ENCODE measurements at regions not wholly inside any gene's neighbourhood (a gene's known extent, or its start where the extent isn't known, plus 50 kb on each side); places are given as distances from the start of the nearest gene placed in this dataset.

DNA sequence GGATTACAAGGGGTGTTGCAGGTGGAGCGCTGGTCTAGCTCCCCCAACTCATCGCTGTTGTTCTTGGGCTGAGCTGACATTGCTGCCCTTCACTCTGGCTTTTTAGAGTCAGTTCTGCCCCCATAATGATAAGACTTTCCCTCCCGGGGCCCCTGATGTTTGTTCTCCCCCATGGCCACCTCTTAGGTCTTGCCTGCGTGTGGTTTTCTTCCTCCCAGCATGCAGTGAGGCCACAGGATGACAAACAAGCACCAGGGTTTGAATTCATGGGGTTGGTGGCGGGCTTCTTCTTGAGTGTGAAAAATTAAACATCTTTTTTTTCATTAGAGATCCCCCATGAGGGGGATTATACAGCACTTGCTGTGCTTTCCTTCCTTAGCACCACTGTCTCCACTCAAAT lies 74.1 kb downstream of the CTAGE1 start:
- no peaks in the 10 kb centered on the region; a peak in 1 of 5 replicates for H3K9me3 Mint-ChIP-seq
- peaks cover 87% of the 10 kb centered on the region for H3K27me3 Mint-ChIP-seq (ENCODE audit: low read depth)
- Histone ChIP-seq H3K23ac (ENCODE audit: insufficient read length, low read depth, low read length) (no peak overlapping the region), H3K27me3 (ENCODE audit: insufficient read depth, low read length) (peaks cover 23% of the 10 kb centered on the region; the same call in 1 of the 2 replicates), H3K4me1 (ENCODE audit: insufficient read depth, low read length) (no peaks in the 10 kb centered on the region), H3K23me2 (ENCODE audit: insufficient read length, low read depth, low read length, poor library complexity, severe bottlenecking) (peaks cover 5% of the 10 kb centered on the region), H3K4ac (ENCODE audit: low read depth, low read length) (no peak overlapping the region), H3K56ac (ENCODE audit: insufficient read length, low read depth, low read length) (no peak overlapping the region), H2BK20ac (ENCODE audit: low read depth, low read length, poor library complexity, severe bottlenecking) (no peak overlapping the region), H4K8ac (replicated peaks; ENCODE audit: insufficient read length, low read depth, low read length) (no peak overlapping the region), H2AK5ac (ENCODE audit: insufficient read length, low read length) (no peak overlapping the region), H2BK5ac (ENCODE audit: insufficient read length, low read length) (no peak overlapping the region), H3K18ac (ENCODE audit: insufficient read length, low read depth, low read length) (no peak overlapping the region), H2BK15ac (ENCODE audit: low read depth, low read length) (no peak overlapping the region), H3T11ph (ENCODE audit: low read length) (no peak overlapping the region), H3K27ac (ENCODE audit: insufficient read length, low read depth, low read length) (no peak overlapping the region), H3K79me1 (ENCODE audit: insufficient read depth, low read depth, low read length, poor library complexity, severe bottlenecking) (no peaks in the 10 kb centered on the region), H2AFZ (ENCODE audit: low read length) (no peak overlapping the region), H3K79me2 (ENCODE audit: insufficient read depth, low read length) (no peaks in the 10 kb centered on the region), H4K91ac (ENCODE audit: insufficient read length, low read depth, low read length) (no peak overlapping the region), H4K20me1 (ENCODE audit: control insufficient read depth, insufficient read depth, insufficient read length) (no peaks in the 10 kb centered on the region), H2BK12ac (ENCODE audit: insufficient read length, low read depth, low read length) (no peak overlapping the region), H3K4me2 (ENCODE audit: insufficient read depth, insufficient read length, low read length) (no peak overlapping the region), H3K9me3 (ENCODE audit: control insufficient read depth, low read depth, low read length) (no peaks in the 10 kb centered on the region), H3K9ac (ENCODE audit: extremely low read depth, insufficient read length, low read length) (no peak overlapping the region), H4K5ac (ENCODE audit: insufficient read length, low read depth, low read length) (no peak overlapping the region), H2BK120ac (ENCODE audit: low read depth, low read length, poor library complexity, severe bottlenecking) (no peak overlapping the region), H3K14ac (ENCODE audit: insufficient read depth, low read length) (no peak overlapping the region)
- H3K36me3 Mint-ChIP-seq (ENCODE audit: insufficient read depth in 1 of 3, low read depth in 3 of 3), result no peaks in the 10 kb centered on the region
- no CpG with 5 or more reads among the region's 5 CpGs for WGBS (ENCODE audit: extremely low coverage, insufficient read length, low lambda C conversion rate)
- H3K4me1 Mint-ChIP-seq, result peaks cover 20 to 23% of the 10 kb centered on the region in 2 experiments
- H3K4me3 Mint-ChIP-seq, result no peak overlapping the region
- TF ChIP-seq, protein P1, sequence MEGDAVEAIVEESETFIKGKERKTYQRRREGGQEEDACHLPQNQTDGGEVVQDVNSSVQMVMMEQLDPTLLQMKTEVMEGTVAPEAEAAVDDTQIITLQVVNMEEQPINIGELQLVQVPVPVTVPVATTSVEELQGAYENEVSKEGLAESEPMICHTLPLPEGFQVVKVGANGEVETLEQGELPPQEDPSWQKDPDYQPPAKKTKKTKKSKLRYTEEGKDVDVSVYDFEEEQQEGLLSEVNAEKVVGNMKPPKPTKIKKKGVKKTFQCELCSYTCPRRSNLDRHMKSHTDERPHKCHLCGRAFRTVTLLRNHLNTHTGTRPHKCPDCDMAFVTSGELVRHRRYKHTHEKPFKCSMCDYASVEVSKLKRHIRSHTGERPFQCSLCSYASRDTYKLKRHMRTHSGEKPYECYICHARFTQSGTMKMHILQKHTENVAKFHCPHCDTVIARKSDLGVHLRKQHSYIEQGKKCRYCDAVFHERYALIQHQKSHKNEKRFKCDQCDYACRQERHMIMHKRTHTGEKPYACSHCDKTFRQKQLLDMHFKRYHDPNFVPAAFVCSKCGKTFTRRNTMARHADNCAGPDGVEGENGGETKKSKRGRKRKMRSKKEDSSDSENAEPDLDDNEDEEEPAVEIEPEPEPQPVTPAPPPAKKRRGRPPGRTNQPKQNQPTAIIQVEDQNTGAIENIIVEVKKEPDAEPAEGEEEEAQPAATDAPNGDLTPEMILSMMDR (conservative IDR thresholded peaks at IDR 0.05), result no peak
- no peak for DNase-seq
- H3K27ac Mint-ChIP-seq, result no peak overlapping the region
